ENCODE measurements at regions not wholly inside any gene's neighbourhood (a gene's known extent, or its start where the extent isn't known, plus 50 kb on each side); places are given as distances from the start of the nearest gene placed in this dataset.
"Not testable (repeated sequence)": the region's sequence is repeated elsewhere in the genome, so short reads cannot be mapped to it uniquely, and the experiment has no call there.

DNA sequence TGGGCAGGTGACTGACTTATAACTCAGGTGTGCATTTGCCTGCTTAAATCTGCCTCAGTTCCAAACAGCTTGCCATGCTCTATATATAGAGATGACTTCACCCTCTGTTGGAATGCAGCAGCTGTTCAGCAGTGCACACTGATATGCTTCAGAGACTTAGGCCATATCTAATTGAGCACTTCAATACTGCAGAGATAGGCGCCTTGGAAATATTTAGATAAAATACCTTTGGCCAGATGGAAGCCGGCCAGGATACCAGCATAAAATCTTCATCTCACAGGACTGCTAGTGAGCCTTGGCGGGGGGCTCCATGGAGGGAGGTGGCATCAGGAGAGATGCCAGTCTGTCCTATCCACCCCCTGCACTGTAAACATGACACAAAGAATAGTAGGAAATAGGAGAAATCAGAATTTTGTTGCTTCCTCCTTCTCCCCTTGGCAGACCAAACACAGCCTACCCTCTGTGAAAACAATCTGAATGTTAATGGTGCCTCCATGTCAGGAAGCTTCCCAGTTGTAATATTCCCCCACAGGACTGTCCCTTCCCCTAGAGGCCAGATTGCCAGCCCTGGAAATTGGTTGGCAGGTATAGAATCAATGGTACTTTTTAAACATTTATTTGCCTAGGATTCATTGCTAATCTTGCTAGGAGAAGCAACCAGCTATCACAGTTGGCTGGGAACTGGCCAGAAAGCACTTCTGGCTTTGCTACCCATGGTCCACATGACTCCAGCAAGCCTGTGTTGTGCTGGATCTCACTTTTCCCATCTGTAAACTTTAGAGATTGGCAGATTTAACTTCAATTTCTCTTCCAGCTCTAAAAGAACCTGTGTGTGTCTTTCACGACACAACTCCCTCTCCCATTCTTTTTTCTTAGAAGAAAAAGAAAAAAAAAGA, 215.5 kb upstream of the KCNMB2 start:
- in situ Hi-C loops (cut with HindIII; ENCODE audit: low sequenced_read_pairs) = no loop called here

DNA sequence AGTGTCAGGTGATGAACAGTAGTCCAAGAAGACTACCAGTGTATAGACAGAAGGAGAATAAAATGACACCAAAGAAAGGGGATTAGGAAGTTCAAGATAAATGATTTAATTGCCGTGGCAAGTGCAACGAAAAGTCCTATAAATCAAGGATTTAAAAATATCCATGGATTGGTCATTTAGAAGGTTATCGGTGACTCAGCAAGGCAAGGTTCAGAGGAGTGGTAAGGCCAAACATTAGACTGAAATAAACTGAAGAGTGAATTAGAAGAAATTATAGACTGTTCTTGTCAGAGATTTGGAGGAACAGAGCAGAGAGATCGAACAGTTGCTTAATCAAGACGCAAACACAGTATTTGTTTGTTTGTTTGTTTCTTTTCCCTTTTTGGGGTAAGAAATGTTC, 211.9 kb upstream of the KCNMB2 start:
- in situ Hi-C loops (cut with HindIII; ENCODE audit: low sequenced_read_pairs) = no loop called here

- in situ Hi-C loops (cut with HindIII; ENCODE audit: low sequenced_read_pairs) = no loop called here
Measured at GRCh38 chr3:178325330-178325729, 210.9 kb upstream of the KCNMB2 start.

DNA sequence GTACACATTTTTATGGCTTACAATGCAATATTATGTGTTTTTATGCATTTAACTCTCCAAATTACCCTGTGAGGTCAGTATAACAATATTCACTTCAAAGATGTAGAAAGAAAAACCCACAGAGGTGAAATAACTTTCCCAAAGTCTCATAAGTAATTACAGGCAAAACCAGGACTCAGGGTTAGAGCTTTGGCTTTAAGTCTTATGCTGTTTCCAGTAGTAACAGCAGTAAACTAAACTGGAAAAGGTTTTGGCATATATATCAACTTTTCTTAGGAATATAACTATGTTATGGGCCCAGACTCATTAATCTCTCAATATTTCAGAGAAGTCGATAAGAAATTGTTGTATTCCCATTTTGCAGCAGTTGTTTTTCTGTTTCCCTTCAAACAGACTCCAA, 206.3 kb upstream of the KCNMB2 start:
- in situ Hi-C loops (cut with HindIII; ENCODE audit: low sequenced_read_pairs) = no loop called here

DNA sequence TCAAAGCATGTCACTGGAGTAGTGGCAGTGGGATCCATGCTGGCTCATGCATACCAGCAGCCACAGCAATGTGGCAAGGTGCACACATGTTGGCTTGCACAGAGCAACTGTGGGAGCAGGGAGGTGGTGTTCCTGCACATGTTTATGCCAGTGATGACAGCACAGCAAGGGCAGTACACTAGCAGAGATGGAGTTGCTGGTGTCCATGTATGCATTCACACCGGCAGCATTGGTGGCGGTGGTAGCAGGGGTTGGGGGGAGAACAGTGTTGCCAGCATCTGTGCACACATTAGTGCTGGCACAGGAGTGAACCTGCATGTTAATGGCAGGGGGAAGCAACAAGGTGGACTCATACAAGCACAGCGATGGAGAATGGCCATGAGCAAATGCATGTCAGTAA, 202.0 kb upstream of the KCNMB2 start:
- in situ Hi-C loops (cut with HindIII; ENCODE audit: low sequenced_read_pairs) = no loop called here

GRCh38 chr3:178336336-178336735, 199.9 kb upstream of the KCNMB2 start:
- in situ Hi-C loops (cut with HindIII; ENCODE audit: low sequenced_read_pairs) = no loop called here

- in situ Hi-C loops (cut with HindIII; ENCODE audit: low sequenced_read_pairs) = no loop called here
Measured at GRCh38 chr3:178340506-178340905, 195.7 kb upstream of the KCNMB2 start.

DNA sequence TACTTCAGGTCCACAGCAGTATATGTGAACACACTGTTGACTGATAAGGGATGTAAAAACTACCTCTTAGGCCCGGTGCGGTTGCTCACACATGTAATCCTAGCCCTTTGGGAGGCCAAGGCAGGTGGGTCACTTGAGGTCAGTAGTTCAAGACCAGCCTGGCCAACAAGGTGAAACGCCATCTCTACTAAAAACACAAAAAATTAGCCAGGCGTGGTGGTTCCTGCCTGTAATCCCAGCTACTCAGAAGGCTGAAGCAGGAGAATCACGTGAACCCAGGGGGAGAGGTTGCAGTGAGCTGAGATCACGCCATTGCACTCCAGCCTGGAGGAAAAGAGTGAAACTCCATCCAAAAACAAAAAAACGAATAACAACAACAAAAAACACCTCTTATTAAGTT, 194.6 kb upstream of the KCNMB2 start:
- in situ Hi-C loops (cut with HindIII; ENCODE audit: low sequenced_read_pairs) = no loop called here

GRCh38 chr3:178342111-178342510, 194.1 kb upstream of the KCNMB2 start:
- in situ Hi-C loops (cut with HindIII; ENCODE audit: low sequenced_read_pairs) = no loop called here

DNA sequence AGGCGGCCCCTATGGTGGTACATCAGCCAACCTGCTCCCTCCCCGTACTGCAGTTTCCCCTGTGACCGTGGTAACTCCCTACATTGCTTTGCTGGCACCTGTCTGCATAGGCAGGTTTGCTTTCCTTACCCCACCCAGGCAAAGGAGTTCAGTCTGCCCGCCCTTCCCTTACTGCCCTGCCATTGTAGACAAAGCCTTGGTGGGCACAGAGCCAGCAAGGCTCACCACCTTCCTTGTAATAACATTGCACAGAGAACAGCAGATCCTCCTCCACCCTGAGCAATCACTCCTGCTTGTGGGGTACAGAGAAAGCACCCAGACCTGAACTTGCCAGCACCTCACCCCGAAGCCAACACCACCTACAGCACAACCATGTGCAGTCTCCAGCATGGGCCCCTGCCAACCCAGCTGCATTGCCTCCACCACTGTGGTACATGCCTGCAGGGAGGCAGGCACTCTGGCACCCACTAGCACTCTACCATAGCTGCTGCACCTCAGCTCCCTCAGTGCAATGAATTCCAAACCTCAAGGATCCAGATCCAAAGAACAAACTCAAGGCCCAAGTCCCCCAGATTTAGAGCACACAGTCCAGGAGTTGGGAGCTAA, 192.7 kb upstream of the KCNMB2 start:
- in situ Hi-C loops (cut with HindIII; ENCODE audit: low sequenced_read_pairs) = no loop called here

DNA sequence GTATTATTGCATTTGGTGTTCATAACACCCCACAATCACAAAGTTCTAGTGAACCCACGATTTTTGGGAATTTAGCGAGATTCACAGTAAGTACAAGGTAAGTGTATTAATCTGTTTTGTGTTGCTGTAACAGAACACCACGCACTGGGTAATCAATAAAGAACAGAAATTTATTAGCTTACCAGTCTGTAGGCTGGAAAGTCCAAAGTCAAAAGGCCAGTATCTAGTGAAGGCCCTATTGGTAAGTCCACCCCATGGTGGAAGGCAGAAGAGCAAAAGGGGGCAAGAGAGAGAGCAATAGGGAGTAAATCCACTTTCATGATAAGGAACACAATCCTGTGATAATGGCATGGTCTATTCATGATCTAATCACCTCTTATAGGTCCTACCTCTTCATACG, 190.3 kb upstream of the KCNMB2 start:
- in situ Hi-C loops (cut with HindIII; ENCODE audit: low sequenced_read_pairs) = no loop called here

- in situ Hi-C loops (cut with HindIII; ENCODE audit: low sequenced_read_pairs) = not testable (repeated sequence)
Measured at GRCh38 chr3:178348561-178349217, 187.5 kb upstream of the KCNMB2 start.

- in situ Hi-C loops (cut with HindIII; ENCODE audit: low sequenced_read_pairs) = not testable (repeated sequence)
Measured at GRCh38 chr3:178349218-178349596, 187.0 kb upstream of the KCNMB2 start.

DNA sequence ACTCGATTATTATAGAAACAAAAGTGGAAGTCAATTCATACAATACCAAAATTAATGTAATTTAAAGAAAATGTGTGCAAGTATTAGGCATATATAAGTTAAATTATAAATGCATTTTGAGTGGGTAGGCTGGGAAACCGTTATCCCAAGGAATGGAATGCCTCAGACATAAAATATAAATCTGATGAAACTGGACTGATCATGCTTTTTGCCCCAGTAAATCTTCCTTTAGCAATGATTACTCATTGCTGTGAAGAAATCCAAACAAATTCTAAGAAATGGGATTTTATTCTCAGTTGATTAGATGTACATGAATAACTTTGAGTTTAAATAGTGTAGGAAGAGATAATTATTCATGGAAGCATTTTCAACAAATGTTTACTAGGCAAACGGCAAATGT, 185.5 kb upstream of the KCNMB2 start:
- in situ Hi-C loops (cut with HindIII; ENCODE audit: low sequenced_read_pairs) = no loop called here

GRCh38 chr3:178352326-178353005, 183.8 kb upstream of the KCNMB2 start:
- in situ Hi-C loops (cut with HindIII; ENCODE audit: low sequenced_read_pairs) = no loop called here

DNA sequence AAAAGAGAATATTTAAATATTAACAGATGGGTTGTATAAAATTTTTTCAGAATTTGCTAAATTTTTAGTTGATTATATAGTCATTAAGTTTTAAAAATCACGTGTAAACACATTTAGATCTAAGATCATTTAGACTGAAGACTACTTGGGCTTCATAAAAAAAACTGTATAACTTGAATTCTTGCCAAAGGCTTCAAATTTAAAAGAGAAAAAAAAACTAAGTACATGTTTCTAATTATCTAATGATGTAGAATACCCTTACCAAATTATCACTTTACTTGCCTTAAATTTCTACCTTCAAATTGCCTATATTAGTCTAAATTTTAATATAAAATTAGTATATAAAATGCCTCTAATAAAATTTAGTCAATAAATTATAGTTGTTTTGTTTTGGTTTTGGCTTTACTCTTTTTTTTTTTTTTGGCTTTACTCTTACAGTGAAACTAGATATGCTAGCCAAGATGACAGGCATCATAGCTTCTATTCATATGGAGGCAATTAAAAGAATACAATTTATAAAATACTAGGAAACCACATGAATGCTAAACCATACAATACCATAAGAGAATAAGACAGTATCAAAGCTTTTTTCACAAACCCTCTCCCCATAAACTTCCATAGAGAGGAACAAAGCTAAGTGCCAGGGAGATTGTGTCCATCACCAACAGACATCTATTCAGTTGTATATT, 183.1 kb upstream of the KCNMB2 start:
- in situ Hi-C loops (cut with HindIII; ENCODE audit: low sequenced_read_pairs) = no loop called here

GRCh38 chr3:178359728-178360127, 176.5 kb upstream of the KCNMB2 start:
- in situ Hi-C loops (cut with HindIII; ENCODE audit: low sequenced_read_pairs) = no loop called here

DNA sequence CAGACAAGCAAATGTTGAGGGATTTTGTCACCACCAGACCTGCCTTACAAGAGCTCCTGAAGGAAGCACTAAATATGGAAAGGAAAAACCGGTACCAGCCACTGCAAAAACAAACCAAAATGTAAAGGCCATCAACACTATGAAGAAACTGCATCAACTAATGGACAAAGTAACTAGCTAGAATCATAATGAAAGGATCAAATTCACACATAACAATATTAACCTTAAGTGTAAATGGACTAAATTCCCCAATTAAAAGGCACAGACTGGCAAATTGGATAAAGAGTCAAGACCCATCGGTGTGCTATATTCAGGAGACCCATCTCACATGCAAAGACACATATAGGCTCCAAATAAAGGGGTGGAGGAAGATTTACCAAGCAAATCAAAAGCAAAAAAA, 173.2 kb upstream of the KCNMB2 start:
- in situ Hi-C loops (cut with HindIII; ENCODE audit: low sequenced_read_pairs) = not testable (repeated sequence)

DNA sequence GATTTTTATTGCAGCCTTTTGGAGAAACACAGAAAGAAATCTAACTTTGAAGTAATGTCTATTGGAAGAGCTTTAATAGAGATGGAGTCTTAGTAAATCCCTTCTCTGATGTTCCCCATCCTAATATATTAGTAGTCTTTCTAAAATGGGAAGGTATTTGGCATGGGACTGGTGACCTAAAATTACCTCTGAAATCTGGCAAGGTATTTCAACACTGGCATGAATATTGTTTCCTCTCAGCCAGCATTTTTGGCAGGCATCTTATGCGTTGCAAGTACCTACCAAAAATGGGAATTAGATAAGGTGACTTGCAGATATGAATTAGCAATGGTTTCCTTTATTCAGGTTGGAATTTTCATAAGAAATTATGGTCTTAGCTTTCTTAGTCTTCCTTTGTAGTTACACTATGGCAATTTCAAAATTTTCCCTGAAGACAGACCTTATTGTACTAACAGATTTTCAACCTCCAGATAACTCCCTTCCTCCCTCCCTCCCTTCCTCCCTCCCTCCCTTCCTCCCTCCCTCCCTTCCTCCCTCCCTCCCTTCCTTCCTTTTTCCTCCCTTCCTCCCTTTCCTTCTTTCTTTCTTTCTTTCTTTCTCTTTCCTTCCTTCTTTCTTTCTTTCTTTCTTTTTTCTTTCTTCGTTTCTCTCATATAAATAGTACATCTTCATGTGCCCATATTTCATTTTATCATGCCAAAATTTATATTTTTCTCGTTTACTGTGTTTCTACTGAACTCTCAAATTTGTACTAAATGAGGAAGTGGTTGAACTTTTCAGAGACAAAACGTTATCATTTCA, 168.2 kb upstream of the KCNMB2 start:
- in situ Hi-C loops (cut with HindIII; ENCODE audit: low sequenced_read_pairs) = no loop called here

DNA sequence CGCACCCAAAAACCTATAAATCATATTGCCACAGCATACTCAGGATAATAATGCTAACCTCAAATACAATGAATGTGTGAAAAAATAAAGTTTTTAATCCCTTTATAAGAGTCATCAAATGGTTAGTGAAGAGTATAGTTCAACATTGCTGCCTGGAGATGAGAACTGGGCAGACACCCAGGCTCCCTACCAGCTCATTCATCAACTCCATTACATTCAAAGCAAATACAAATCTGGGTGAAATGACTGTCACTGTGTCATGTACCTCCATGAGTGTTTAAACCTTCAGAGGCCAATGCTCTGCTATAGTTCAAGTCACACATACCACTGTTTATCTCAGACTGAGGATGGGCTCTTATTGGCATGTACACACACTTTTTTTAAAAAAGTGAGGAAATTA, 167.2 kb upstream of the KCNMB2 start:
- in situ Hi-C loops (cut with HindIII; ENCODE audit: low sequenced_read_pairs) = no loop called here

Data from DLD1 (cell line).